ENCODE measurements at regions not wholly inside any gene's neighbourhood (a gene's known extent, or its start where the extent isn't known, plus 50 kb on each side); places are given as distances from the start of the nearest gene placed in this dataset.

DNA sequence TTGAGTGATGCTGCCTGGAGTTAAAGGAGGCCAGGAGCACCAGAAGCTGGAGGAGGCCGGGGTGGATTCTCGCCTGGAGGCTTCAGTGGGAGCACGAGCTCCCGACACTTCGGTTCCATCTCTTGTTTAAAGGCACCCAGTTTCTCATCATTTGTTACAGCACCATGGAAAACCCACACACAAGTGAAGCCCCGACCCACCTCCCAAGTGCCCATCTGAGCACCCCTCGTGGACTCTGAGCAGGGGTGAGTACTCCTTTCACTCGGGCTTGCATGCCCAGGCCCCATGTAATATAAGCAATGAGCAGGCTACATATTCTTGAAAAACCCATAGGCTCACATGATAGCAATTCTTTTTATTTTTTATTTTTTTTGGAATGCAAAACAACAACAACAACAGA is 196.9 kb upstream of the MAF start:
- TF ChIP-seq POLR2A (IDR thresholded peaks at IDR 0.05) (no peak), POLR2AphosphoS5 (IDR thresholded peaks at IDR 0.05) (no peak), EP300 (IDR thresholded peaks at IDR 0.05) (no peak)
- TF ChIP-seq, protein P1, sequence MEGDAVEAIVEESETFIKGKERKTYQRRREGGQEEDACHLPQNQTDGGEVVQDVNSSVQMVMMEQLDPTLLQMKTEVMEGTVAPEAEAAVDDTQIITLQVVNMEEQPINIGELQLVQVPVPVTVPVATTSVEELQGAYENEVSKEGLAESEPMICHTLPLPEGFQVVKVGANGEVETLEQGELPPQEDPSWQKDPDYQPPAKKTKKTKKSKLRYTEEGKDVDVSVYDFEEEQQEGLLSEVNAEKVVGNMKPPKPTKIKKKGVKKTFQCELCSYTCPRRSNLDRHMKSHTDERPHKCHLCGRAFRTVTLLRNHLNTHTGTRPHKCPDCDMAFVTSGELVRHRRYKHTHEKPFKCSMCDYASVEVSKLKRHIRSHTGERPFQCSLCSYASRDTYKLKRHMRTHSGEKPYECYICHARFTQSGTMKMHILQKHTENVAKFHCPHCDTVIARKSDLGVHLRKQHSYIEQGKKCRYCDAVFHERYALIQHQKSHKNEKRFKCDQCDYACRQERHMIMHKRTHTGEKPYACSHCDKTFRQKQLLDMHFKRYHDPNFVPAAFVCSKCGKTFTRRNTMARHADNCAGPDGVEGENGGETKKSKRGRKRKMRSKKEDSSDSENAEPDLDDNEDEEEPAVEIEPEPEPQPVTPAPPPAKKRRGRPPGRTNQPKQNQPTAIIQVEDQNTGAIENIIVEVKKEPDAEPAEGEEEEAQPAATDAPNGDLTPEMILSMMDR (IDR thresholded peaks at IDR 0.05), result no peak

GRCh38 chr16:79795556-79795955 is 195.0 kb upstream of the MAF start:
- no peaks in the 10 kb centered on the region for H3K9me3 ChIP-seq
- no peak overlapping the region for H3K27ac ChIP-seq
- H3K27me3 ChIP-seq, result no peaks in the 10 kb centered on the region
- intact Hi-C loops (cut with DNase I; ENCODE audit: low total_unique reads), result no loop called here
- DNase-seq, result no peak
- peaks cover 0 to 12% (median 0%) of the 10 kb centered on the region in 4 donors for H3K4me1 ChIP-seq
- H3K4me3 ChIP-seq, result no peak overlapping the region
- TF ChIP-seq, protein P1 (IDR thresholded peaks at IDR 0.05), result no peak
- TF ChIP-seq EP300 (IDR thresholded peaks at IDR 0.05), result no peak
- TF ChIP-seq POLR2A (IDR thresholded peaks at IDR 0.05), result no peak
- no peaks in the 10 kb centered on the region for H3K36me3 ChIP-seq
- 71 to 83% (median 81%) methylated on average over 4 of the region's 4 CpGs for WGBS, 5 donors

More for the DNA sequence above, 196.9 kb upstream of the MAF start:
- H3K9me3 ChIP-seq, result no peaks in the 10 kb centered on the region
- no peaks in the 10 kb centered on the region for H3K36me3 ChIP-seq
- no peak overlapping the region for H3K4me3 ChIP-seq
- H3K4me1 ChIP-seq, result peaks cover 0 to 12% (median 0%) of the 10 kb centered on the region in 4 donors
- intact Hi-C loops (cut with DNase I; ENCODE audit: low total_unique reads), result no loop called here
- no peak for DNase-seq
- no peaks in the 10 kb centered on the region for H3K27me3 ChIP-seq
- H3K27ac ChIP-seq, result no peak overlapping the region
- WGBS, 5 donors, result 91 to 97% (median 95%) methylated on average over 8 of the region's 8 CpGs

DNA sequence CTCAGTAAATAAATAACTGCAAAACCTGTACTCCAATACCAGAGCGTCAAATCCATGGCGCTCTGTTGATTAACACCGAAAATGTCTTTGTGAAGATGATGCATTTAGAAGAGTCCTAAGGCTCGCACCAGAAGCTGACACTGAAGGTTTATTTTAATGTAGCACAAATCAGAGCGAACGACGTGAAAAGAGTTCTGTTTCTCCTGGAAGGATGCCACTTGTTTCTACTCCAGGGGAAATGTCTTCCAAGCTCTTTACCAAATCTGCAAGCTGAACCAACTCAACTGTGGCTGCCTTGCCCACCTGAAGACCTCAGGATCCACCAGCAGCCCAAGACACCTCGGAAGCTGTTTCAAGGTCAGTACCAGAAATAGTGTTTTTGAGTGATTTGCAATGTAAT is 194.4 kb upstream of the MAF start:
- peak in 1 of 2 donors; percentile 24 for DNase-seq
- Histone ChIP-seq H3K9me3 (no peaks in the 10 kb centered on the region), H3K4me1 (peaks cover 0 to 18% (median 0%) of the 10 kb centered on the region in 4 donors), H3K27ac (no peak overlapping the region), H3K27me3 (no peaks in the 10 kb centered on the region), H3K4me3 (no peak overlapping the region), H3K36me3 (no peaks in the 10 kb centered on the region)
- 73 to 86% (median 84%) methylated on average over 8 of the region's 8 CpGs for whole genome bisulfite sequencing, 5 donors
- TF ChIP-seq, protein P1 (IDR thresholded peaks at IDR 0.05), result no peak
- TF ChIP-seq POLR2A (IDR thresholded peaks at IDR 0.05) (no peak), EP300 (IDR thresholded peaks at IDR 0.05) (no peak), POLR2AphosphoS5 (IDR thresholded peaks at IDR 0.05) (no peak)
- intact Hi-C loops (cut with DNase I; ENCODE audit: low total_unique reads), result no loop called here

DNA sequence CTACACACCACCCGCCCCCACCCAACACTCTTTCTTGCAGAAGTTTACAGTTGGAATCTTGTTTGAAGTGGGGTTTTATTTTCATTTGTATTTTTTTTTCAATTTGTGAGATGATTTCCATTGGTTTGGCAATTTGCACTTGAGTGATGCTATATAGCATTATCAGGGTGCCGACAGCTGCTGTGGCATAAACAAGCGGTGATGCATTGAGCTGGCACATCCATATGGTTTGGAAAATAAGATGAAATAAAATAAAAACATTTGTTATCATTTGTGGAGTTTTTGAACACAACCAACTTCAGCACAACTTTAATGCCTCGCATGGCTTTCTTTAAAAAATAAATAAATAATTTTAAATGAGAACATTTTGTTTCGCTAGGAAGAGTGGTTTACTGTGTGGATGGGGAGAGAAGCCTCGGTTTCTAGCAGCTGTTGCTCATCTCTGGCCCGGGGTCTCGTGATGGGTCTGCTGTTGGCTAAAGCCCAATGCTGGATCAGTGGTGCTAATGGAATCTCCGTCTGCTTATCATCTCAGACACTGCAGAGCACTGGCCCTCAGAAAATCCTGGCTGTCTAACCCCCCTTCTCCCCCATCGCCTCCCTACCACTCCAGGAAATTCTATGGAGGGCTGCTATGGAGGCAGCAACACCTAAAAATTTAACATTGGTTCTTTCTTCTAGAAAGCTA is 192.3 kb upstream of the MAF start:
- Histone ChIP-seq H3K4me3 (no peak overlapping the region), H3K9me3 (no peaks in the 10 kb centered on the region), H3K36me3 (no peaks in the 10 kb centered on the region), H3K27me3 (no peaks in the 10 kb centered on the region), H3K27ac (no peak overlapping the region), H3K4me1 (peaks cover 0 to 18% (median 0%) of the 10 kb centered on the region in 4 donors)
- peak in 1 of 2 donors; percentile 91 for DNase-seq
- TF ChIP-seq POLR2AphosphoS5 (IDR thresholded peaks at IDR 0.05) (no peak), EP300 (IDR thresholded peaks at IDR 0.05) (no peak), POLR2A (IDR thresholded peaks at IDR 0.05) (no peak)
- TF ChIP-seq, protein P1 (IDR thresholded peaks at IDR 0.05), result no peak
- intact Hi-C loops (cut with DNase I; ENCODE audit: low total_unique reads), result no loop called here
- 64 to 78% (median 66%) methylated on average over 9 to 10 of the region's 10 CpGs for WGBS, 5 donors
